ENCODE measurements at regions not wholly inside any gene's neighbourhood (a gene's known extent, or its start where the extent isn't known, plus 50 kb on each side); places are given as distances from the start of the nearest gene placed in this dataset.
"Not testable (repeated sequence)": the region's sequence is repeated elsewhere in the genome, so short reads cannot be mapped to it uniquely, and the experiment has no call there.

DNA sequence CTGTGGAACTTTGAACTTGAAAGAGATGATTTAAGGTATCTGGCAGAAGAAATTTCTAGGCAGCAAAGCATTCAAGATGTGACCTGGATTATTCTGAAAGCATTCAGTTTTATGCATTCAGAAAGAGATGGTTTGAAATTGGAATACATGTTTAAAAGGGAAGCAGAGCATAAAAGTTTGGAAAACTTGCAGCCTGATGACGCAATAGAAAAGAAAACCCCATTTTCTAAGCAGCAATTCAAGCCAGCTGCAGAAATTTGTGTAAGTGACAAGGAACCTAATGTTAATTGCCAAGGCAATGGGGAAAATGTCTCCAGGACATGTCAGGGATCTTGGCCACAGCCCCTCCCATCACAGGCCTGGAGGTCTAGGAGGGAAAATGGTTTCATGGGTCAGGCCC, 354.0 kb downstream of the ZNF326 start:
- H3K27me3 ChIP-seq (ENCODE audit: insufficient read depth, poor library complexity, severe bottlenecking), result no peaks in the 10 kb centered on the region
- DNase-seq (ENCODE audit: low read depth in 1 of 2, low spot score in 1 of 2), result no peak
- H3K27ac ChIP-seq (replicated peaks), result no peak overlapping the region
- no peak overlapping the region for H3K4me3 ChIP-seq (replicated peaks; ENCODE audit: insufficient read depth, low read length)
- TF ChIP-seq, protein P1, sequence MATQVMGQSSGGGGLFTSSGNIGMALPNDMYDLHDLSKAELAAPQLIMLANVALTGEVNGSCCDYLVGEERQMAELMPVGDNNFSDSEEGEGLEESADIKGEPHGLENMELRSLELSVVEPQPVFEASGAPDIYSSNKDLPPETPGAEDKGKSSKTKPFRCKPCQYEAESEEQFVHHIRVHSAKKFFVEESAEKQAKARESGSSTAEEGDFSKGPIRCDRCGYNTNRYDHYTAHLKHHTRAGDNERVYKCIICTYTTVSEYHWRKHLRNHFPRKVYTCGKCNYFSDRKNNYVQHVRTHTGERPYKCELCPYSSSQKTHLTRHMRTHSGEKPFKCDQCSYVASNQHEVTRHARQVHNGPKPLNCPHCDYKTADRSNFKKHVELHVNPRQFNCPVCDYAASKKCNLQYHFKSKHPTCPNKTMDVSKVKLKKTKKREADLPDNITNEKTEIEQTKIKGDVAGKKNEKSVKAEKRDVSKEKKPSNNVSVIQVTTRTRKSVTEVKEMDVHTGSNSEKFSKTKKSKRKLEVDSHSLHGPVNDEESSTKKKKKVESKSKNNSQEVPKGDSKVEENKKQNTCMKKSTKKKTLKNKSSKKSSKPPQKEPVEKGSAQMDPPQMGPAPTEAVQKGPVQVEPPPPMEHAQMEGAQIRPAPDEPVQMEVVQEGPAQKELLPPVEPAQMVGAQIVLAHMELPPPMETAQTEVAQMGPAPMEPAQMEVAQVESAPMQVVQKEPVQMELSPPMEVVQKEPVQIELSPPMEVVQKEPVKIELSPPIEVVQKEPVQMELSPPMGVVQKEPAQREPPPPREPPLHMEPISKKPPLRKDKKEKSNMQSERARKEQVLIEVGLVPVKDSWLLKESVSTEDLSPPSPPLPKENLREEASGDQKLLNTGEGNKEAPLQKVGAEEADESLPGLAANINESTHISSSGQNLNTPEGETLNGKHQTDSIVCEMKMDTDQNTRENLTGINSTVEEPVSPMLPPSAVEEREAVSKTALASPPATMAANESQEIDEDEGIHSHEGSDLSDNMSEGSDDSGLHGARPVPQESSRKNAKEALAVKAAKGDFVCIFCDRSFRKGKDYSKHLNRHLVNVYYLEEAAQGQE (IDR thresholded peaks at IDR 0.05; ENCODE audit: insufficient replicate concordance, low read depth), result no peak
- no peak for TF ChIP-seq POLR2AphosphoS5 (IDR thresholded peaks at IDR 0.05; ENCODE audit: low read depth)

GRCh38 chr1:90348459-90348858, 353.5 kb downstream of the ZNF326 start:
- DNase-seq (ENCODE audit: low read depth in 1 of 2, low spot score in 1 of 2); H3K27me3 ChIP-seq (ENCODE audit: insufficient read depth, poor library complexity, severe bottlenecking); H3K4me3 ChIP-seq (replicated peaks; ENCODE audit: insufficient read depth, low read length); H3K27ac ChIP-seq (replicated peaks): not testable (repeated sequence)

DNA sequence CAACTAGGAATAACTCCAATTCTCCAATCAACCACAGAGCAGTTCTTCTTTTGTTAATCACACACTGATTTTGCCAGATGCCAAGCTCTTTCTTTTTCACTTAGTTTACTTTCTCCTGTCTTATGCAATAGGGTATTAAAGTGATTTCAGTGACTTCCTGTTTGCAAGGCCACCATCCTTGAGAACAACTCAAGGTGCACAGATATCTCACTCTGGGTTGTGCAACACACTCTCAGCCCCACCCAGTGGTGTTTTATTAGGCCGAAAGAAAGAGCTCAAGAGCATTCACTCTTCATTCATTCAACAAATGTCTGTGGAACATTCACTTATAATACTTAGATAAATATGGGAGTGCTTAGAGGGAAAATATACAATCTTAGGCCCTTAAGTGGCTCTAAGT, 352.5 kb downstream of the ZNF326 start:
- H3K27ac ChIP-seq (replicated peaks), result no peak overlapping the region
- no peaks in the 10 kb centered on the region for H3K27me3 ChIP-seq (ENCODE audit: insufficient read depth, poor library complexity, severe bottlenecking)
- H3K4me3 ChIP-seq (replicated peaks; ENCODE audit: insufficient read depth, low read length), result no peak overlapping the region
- TF ChIP-seq, protein P1 (IDR thresholded peaks at IDR 0.05; ENCODE audit: insufficient replicate concordance, low read depth), result no peak
- peak; percentile 47; the same call in 1 of the 2 replicates for TF ChIP-seq SPI1 (IDR thresholded peaks at IDR 0.05; ENCODE audit: borderline replicate concordance, low read depth)
- peak; percentile 1 to 12 for DNase-seq (ENCODE audit: low read depth in 1 of 2, low spot score in 1 of 2)

GRCh38 chr1:90346757-90347156, 351.8 kb downstream of the ZNF326 start:
- H3K27ac ChIP-seq (replicated peaks), result no peak overlapping the region
- no peak for DNase-seq (ENCODE audit: low read depth in 1 of 2, low spot score in 1 of 2)
- no peaks in the 10 kb centered on the region for H3K27me3 ChIP-seq (ENCODE audit: insufficient read depth, poor library complexity, severe bottlenecking)
- no peak for TF ChIP-seq POLR2AphosphoS5 (IDR thresholded peaks at IDR 0.05; ENCODE audit: low read depth)
- TF ChIP-seq SPI1 (IDR thresholded peaks at IDR 0.05; ENCODE audit: borderline replicate concordance, low read depth), result no peak
- TF ChIP-seq, protein P2, sequence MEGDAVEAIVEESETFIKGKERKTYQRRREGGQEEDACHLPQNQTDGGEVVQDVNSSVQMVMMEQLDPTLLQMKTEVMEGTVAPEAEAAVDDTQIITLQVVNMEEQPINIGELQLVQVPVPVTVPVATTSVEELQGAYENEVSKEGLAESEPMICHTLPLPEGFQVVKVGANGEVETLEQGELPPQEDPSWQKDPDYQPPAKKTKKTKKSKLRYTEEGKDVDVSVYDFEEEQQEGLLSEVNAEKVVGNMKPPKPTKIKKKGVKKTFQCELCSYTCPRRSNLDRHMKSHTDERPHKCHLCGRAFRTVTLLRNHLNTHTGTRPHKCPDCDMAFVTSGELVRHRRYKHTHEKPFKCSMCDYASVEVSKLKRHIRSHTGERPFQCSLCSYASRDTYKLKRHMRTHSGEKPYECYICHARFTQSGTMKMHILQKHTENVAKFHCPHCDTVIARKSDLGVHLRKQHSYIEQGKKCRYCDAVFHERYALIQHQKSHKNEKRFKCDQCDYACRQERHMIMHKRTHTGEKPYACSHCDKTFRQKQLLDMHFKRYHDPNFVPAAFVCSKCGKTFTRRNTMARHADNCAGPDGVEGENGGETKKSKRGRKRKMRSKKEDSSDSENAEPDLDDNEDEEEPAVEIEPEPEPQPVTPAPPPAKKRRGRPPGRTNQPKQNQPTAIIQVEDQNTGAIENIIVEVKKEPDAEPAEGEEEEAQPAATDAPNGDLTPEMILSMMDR (IDR thresholded peaks at IDR 0.05; ENCODE audit: insufficient read depth, low read length), result no peak
- TF ChIP-seq GABPA (IDR thresholded peaks at IDR 0.05; ENCODE audit: low read depth), result no peak
- TF ChIP-seq, protein P1 (IDR thresholded peaks at IDR 0.05; ENCODE audit: insufficient replicate concordance, low read depth), result no peak
- no peak overlapping the region for H3K4me3 ChIP-seq (replicated peaks; ENCODE audit: insufficient read depth, low read length)

DNA sequence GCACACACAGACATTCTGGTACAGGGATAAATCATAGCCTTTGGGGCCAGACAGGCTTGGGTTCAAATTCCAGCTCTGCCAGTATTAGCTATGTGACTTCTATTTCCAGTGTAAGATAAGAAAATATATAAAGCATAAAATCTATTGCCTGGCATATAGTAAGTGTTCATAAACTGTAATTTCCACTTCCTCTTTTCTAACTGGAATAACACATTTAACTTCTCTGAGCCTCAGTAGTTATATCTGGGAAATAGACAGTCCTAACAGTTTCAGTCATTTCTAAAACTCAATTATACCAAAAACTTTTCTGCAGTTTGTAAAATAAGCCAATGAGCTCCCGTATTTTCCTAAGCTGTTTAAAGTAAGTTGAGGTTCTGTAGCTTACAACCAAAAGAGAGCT, 351.4 kb downstream of the ZNF326 start:
- no peak for DNase-seq (ENCODE audit: low read depth in 1 of 2, low spot score in 1 of 2)
- Histone ChIP-seq H3K4me3 (replicated peaks; ENCODE audit: insufficient read depth, low read length) (no peak overlapping the region), H3K27me3 (ENCODE audit: insufficient read depth, poor library complexity, severe bottlenecking) (no peaks in the 10 kb centered on the region), H3K27ac (replicated peaks) (no peak overlapping the region)
- peak; percentile 73 for TF ChIP-seq SPI1 (IDR thresholded peaks at IDR 0.05; ENCODE audit: borderline replicate concordance, low read depth)
- TF ChIP-seq, protein P1 (IDR thresholded peaks at IDR 0.05; ENCODE audit: insufficient replicate concordance, low read depth), result no peak

All from HL-60 (cell line).